ENCODE measurements at regions not wholly inside any gene's neighbourhood (a gene's known extent, or its start where the extent isn't known, plus 50 kb on each side); places are given as distances from the start of the nearest gene placed in this dataset.
"Not testable (repeated sequence)": the region's sequence is repeated elsewhere in the genome, so short reads cannot be mapped to it uniquely, and the experiment has no call there.

DNA sequence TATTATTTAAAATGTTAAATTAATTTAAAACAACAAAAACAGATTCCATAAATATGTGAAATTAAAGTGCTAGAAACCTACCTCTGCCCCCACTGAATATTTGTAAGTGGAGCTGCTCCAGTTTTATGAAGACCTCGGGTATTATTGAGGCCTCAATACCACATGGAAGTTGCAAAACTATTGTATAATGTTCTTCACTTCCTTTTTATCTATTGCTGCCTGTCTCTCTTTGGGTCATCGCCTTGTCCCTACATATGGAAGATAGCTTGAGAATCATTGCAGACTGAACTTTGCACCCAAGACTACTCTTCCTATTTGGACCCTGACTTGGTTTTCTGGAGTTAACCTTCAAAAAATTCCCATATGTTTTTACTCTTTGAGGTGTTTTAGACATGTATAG, 212.1 kb upstream of the NETO1 start:
- no peak for DNase-seq (ENCODE audit: extremely low read depth, low read depth, low spot score)

DNA sequence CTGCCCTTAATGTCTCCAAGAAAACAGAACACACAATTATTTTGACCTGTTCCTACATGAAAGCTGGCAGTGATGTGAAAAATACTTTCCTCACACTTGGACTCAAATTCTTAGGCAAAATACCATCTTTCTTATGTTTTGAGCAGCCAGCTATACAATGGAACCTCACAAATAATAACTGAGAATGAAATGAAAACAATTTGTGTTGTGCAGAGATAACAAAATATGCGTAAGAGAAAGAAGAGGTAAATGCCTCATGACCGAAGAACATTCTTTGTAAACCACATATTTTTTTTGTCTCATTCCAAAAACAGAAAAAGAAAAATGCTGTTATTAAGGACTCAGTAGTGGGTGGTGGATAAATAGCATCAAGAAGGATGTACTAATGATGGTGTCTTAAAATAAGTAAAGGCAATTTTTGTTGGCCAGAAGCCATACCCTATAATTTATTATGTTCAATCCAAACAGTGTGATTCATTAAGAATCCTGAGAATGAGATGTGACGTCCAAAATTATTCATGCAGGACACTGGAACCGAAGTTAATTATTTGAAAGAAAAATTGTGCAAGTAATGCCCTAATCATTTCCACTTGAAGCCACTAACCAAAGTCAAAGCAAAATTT, 193.0 kb upstream of the NETO1 start:
- peak; percentile 2 for DNase-seq (ENCODE audit: extremely low read depth, low read depth, low spot score)

DNA sequence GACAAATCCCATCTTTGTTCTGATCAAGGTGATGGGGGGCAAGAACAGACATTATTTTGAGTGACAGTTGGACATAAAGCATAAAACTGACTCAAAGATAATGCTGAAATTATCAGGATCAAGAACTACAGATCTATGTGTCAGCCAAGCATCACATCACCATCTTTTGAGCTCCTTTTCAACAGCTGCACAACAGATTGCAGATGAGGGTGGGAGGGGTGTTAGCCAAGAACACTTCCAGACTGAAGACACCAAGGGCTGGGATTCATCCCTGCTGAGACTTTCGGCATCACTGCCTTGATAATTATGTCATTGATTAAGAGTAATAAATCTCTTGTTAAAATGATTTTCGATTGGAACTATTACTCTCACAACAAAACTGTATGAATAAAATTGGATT, 191.5 kb upstream of the NETO1 start:
- no peak for DNase-seq (ENCODE audit: extremely low read depth, low read depth, low spot score)

DNA sequence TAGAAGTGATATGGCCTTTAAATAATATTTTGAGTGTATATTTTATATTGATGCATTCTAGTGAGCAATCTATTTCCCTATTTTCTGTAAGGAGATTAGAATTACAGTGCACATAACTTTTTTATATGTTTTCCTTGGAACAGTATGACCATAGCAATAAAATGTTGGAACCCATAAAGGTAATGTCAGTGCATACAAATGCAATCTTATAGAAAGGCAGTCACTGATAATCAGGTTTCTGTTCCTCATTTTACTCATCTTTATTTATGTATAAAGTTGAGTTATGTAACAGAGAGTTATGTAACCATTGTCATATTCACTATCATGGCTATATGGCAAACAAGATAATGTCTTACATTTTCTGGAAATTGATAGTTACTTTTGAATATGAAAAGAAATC, 179.9 kb upstream of the NETO1 start:
- DNase-seq (ENCODE audit: extremely low read depth, low read depth, low spot score), result no peak

DNA sequence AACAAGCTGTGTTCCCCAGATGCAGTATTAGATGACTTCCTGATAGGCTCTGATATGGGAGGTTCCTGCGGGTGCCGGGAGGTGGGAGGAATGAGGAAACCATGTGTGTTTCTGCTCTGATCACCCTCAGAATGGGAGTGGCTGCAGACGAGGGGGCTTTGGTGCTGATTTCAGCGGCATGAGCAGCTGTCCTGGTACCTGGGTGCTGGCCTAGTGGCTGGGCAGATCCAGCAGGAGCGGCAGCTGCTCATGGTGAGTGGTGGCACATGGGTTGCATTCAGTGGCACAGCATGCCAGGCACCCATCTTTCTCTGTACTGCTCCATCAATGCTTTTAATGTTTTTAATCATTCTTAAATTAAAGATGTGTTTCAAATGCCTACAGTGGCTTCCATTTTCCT, 177.2 kb upstream of the NETO1 start:
- no peak for DNase-seq (ENCODE audit: extremely low read depth, low read depth, low spot score)

DNA sequence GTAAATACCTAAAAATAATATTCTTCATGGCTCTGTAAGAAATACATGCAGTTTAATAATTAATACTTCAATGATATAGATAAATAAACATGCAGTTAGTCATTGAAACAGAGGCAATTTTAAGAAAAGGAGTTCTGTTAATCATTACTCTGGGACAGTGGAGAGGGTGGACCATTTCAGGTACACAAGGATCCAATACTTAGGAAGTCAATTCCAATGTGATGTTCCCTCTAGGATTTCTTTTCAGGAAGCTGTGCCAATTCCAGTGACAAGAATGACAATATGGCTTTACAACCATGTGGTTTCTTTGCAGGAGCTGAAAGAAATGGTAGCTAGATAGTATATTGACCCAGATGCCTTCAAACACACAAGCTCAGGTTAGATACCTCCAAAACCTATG, 175.8 kb upstream of the NETO1 start:
- no peak for DNase-seq (ENCODE audit: extremely low read depth, low read depth, low spot score)

DNA sequence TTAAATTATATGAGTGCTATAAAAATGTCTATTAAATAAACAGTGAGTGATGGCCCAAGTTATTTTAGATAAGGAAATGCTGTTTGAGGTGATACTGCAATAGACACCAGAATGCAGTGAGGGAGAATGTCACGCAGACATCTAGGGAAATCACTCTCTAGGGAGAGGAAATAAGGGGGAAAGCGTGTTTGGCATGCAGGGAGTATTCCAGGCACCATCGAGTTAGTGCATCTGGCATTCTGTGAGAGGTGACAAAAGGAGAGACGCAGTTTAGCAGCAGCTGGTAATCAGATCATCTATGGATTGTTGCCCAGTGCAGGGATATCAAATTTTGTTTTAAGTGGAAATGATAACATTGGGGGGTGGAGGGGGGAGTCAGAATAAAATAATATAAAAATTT, 175.4 kb upstream of the NETO1 start:
- DNase-seq (ENCODE audit: extremely low read depth, low read depth, low spot score), result no peak

DNA sequence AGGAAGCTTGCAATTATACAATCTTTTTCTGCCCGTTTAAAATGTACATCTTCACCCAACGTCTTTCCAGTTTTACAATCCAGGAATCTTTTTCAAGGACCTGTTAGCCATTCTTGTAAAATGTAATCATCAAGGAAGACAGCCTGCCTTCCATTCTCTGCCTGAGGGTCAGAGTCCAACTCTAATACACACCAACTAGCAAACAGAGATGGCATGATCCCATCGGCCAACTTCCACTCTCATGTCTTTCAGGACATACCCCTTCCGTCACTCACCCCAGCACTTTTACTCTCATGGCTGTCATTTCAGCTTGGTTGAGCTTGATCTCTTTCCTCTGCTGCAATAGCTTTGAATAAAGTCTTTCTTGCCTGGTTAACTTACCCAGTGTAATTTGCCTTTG, 172.5 kb upstream of the NETO1 start:
- no peak for DNase-seq (ENCODE audit: extremely low read depth, low read depth, low spot score)

DNA sequence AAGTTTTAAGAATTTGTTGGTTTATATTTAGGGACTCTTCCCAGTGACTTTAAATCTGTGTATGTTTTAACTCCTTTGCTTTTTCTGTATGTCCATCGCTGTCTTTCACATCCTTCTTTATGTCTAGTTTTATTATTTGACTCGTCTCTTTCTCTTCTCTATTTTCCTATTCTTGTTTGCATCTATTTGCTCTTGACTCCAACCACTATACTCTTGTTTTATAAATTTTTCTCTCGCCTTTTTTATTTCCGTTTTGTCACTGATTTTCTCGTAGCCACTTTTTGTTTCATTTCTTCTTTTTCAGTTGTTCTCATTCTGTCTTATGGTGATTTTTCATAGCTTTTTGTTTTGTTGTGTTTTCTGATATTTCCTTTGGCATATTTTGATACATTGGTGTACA, 170.5 kb upstream of the NETO1 start:
- no peak for DNase-seq (ENCODE audit: extremely low read depth, low read depth, low spot score)

DNA sequence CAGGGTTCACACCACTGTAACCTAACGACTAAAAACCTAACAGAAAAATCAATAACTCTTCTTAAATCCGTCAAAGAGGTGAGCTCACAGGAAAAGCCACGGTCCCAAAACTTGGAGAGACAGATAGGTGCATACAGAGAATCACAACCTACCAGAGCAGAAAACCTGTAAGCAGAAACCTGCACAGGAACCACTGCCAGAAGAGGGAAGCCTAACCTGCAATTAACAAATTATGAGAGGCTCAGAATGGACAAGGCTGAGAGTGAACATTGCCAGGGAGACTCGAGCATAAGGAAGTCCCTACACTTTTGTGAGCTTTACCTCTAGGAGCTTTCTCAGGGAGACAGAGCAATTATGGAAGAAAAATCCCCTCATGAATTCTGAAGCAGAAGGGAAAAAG, 156.2 kb upstream of the NETO1 start:
- no peak for DNase-seq (ENCODE audit: extremely low read depth, low read depth, low spot score)

DNA sequence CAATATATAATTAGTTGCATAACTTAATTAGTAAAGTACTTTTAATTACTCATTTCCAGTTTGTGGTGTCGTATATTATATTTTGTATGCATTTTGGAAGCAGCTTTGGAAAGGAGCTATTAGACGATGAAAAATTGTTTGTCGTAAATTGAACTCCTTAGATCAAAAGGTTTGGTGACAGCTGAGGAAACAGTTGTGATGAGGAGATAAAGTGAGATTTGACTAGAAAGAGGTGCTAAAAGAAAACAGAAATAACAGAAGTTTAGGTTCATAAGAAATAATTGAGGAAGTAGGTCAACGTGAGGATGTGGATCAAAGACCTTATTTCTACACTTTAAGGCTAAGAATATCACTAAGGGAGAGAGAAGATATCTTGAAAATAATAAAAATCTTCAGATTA, 141.9 kb upstream of the NETO1 start:
- no peak for DNase-seq (ENCODE audit: extremely low read depth, low read depth, low spot score)

DNA sequence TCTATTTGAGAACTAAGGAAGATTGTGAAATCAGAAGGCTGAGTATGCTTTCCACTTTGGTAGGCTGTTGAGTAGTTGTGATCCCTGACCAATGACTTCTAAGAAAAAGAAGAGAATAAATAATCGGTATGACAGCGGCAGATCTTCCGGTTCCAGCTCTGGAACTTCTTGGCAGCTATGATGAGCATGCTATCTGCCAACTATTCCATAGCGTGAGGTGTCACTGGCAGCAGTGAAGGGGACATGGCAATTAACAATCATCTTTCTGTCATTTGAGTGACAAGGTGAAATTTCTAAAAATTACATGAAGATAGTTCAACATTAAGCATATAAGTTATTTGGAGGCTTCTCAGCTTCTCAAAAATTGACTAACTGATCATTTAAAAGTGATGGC, 140.1 kb upstream of the NETO1 start:
- DNase-seq (ENCODE audit: extremely low read depth, low read depth, low spot score), result no peak

DNA sequence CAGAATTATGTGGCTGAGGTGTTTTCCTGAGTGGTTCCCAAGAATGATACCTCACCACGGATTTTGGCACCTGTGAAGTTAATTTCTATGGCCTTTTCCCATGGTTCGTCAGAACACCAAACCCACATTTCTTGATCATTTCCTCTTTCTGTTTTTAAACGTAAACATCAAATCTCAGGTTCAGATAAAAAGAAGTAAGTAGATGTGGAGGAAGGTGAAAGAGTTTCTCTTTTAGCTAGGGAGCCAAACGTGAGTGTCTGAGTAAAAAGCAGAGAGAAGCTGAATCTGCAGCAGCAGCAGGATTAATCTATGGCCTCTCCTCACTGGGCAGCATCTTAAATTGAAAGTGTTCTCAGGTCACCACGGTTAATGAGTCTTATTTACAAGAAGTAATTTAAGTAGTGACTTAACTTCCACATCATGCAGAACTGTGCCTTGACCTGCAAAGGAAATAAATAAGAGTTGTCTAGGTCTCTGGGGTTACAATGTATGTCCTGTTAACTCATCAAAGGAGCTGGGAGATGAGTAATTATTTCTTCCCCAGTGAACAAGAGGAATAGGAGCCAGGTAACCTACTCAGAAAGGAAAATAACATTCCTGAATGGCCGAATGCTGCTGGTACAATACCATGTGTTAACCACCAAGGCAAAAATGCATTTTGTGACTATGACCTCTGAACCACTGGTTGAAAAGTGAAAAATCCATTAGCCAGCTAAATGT, 139.6 kb upstream of the NETO1 start:
- DNase-seq (ENCODE audit: extremely low read depth, low read depth, low spot score), result no peak

DNA sequence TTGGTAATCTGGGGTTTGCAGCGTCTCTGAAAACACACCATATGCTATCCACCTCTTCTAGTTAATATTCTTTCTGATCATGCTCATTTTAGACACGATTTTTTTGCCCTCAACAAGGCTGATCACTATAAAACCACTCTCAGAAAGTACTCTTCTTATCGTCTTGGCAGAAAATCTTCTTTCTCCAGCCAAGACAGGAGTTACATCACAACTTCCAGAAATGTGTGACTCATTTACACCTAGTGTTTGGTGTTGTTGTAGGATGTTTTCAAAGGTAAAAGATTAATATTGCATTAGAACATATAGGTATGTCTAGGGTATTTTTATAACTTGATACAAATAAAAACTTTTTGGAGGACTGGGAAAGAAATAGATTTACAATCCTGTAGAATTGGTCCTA, 138.5 kb upstream of the NETO1 start:
- no peak for DNase-seq (ENCODE audit: extremely low read depth, low read depth, low spot score)

DNA sequence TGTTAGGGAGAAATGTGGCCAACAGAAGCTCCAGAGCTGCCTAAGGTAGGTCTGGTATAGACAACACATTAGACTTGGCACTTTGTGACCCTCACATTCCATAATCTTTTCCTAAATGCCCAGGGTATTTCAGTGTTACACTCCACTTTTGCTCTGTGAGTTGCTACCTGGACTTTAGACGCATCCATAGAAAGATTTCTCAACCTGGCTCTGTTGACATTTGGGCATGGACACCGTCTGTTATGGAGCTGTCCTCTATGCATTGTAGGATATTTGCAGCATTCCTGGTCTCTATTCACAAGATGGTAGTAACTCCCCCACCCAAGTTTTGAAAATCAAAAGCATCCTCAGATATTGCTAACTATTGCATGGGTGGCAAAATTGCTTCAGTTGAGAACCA, 136.5 kb upstream of the NETO1 start:
- DNase-seq (ENCODE audit: extremely low read depth, low read depth, low spot score), result no peak

DNA sequence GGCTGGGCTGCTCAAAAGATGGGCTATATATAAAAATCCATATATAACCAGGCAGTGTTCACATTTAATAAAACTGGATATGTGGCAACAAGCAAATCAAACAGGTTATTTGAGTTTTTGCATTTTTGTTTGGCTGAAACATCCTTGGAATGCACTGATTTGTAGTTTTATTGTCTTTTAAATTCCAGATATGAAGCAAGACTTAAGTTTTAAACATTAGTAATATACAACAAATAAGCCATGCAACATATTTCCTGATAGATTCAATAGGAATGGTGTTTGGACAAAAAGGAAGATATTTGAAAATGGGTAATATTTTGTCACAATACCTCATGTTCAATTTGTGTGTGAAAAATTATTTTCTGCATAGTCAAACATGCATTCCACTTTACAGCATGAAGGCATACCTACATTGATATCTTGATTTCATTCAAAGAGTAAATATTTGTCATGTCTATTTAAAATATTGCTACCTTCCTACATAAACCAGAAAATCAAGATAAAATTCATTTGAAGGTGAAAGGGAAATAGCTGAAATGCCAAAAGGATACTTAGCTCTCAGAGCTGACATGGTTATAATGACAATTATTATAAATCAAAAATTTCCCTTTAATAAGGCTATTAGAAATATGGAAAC, 132.3 kb upstream of the NETO1 start:
- no peak for DNase-seq (ENCODE audit: extremely low read depth, low read depth, low spot score)

DNA sequence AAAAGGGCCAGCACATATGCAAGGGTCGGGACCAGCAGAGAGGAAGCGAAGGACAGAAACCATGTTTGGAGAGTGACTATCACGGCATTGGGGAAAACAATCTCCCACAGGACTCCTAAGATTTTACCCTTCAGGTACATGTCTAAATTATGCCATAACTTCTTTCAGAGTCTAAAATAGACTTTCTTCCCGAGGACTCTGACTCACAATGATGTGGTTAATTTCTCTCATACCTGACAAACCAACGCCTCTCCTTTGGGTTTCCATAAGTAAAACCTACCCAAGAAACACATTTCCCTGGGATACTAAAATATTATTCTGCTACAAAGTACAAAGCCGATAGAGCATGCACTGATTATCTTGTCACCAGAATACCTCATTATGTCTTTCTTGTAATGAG, 127.8 kb upstream of the NETO1 start:
- DNase-seq (ENCODE audit: extremely low read depth, low read depth, low spot score), result no peak

DNA sequence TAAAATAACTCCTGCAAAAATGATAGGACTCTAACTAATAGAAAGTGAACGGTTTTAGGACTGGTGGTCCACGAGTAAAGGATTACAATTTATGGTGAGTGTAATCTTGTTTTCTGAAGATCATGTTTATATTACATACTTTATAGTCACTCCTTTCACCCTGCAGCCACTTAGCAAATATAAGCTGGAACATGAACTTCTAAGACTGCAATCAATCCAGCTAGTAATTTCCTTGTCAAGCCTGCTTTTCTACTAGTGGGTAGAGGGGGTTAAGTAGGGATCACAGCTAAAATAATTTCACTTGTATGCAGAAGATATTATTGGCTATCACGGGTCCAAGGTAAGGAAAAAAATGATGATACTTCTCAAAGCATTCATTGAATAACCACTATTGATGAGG, 125.5 kb upstream of the NETO1 start:
- no peak for DNase-seq (ENCODE audit: extremely low read depth, low read depth, low spot score)

DNA sequence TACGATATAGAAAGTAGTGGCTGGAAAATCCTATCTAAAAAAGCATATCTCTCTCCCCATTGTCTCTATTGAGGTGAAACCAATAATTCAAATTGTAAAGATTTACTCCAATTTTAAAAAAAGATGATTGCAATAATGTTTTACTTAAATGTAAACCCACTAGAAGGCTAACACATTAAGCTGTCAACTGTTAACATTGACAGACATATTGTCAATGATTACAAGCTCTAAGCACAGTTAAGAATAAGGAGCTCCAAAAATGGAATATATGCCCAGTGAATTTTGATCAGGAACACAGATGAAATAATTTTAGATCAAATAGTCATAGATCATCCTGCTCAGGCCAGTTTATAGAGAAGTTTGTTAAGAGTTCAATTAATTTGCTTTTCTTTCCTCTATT, 123.6 kb upstream of the NETO1 start:
- no peak for DNase-seq (ENCODE audit: extremely low read depth, low read depth, low spot score)

DNA sequence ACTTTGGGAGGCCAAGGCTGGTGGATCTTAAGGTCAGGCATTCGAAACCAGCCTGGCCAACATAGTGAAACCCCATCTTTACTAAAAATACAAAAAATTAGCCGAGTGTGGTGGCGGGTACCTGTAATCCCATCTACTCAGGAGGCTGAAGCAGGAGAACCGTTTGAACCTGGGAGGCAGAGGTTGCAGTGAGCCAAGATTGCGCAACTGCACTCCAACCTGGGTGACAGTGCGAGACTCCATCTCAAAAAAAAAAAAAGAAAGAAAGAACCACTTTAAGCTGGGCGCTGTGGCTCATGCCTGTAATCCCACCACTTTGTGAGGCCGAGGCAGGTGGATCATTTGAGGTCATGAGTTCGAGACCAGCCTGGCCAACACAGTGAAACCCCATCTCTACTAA, 119.8 kb upstream of the NETO1 start:
- not testable (repeated sequence) for DNase-seq (ENCODE audit: extremely low read depth, low read depth, low spot score)

DNA sequence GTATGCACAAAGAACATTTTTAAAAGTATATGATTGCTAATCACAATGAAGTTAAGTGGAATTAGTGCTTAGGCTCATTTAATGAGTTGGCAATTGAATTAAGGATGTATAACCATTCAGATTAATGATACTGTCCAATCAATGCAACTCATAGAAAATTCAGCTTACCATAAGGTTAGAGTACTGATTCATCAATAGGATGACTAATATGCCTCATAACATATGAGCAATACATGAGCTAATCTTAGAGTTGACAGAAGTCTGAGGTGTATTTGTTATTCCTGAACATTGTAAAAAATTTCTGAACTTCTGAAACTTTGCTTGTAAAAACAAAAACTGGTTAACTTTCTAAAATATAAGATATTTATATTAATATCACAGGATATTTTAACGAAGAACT, 118.3 kb upstream of the NETO1 start:
- no peak for DNase-seq (ENCODE audit: extremely low read depth, low read depth, low spot score)

DNA sequence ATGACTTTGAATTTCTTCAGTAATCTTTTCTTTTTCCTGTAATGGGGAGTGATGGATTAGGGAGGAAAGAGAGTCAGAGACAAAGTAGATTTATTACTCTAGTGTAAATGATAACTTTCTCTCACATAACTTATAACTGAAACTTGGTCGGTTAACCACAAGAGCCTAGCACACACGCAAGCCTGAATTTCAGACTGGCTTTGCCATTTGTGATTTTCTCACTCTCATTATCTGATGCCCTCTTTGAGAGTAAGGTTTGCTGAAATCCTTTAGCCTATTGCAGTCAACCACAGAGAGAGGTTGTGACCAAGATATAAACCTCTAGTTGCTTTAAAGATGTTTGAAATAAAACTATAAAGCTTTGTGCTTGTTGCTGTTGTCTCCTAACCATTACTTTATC, 117.9 kb upstream of the NETO1 start:
- DNase-seq (ENCODE audit: extremely low read depth, low read depth, low spot score), result no peak

DNA sequence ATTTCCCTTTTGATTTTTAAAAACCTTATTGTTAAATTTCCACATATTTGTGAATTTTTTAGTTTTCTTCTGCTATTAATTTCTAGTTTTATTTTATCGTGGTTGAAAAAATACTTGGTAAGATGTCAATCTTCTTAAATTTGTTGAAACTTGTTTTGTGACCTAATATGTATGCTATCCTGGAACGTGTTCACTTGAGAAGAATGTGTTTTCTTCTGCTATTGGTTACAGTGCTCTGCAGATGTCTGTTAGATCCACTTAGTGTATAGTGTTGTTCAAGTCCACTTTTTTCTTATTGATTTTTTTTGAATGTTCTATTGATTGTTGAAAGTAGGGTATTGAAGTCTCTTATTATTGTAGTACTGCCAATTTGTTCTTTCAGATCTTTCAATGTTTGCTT, 116.5 kb upstream of the NETO1 start:
- DNase-seq (ENCODE audit: extremely low read depth, low read depth, low spot score), result no peak
